Left renal pelvis (tissue), 4 donors: ENCODE measurements at regions not wholly inside any gene's neighbourhood (a gene's known extent, or its start where the extent isn't known, plus 50 kb on each side); places are given as distances from the start of the nearest gene placed in this dataset.

ENCODE experiments used
- DNase-seq, 4 donors: peaks; one replicate each; pipeline ENCODE4 v3.0.0-alpha.2; 2013; ENCODE audit warnings: low read depth in 4 of 4, low spot score in 3 of 4

- DNase-seq, result no peak
Measured at GRCh38 chr1:29586991-29587745, 350.8 kb downstream of the PTPRU start.

GRCh38 chr1:29586215-29586614 is 349.9 kb downstream of the PTPRU start:
- DNase-seq, result no peak

- no peak for DNase-seq
Measured at GRCh38 chr1:29585656-29586055, 349.3 kb downstream of the PTPRU start.

GRCh38 chr1:29585201-29585600 is 348.9 kb downstream of the PTPRU start:
- no peak for DNase-seq

GRCh38 chr1:29584776-29585175 is 348.5 kb downstream of the PTPRU start:
- DNase-seq, result peak in 1 of 4 donors; percentile 9

- DNase-seq, result no peak
Measured at GRCh38 chr1:29584362-29584761, 348.0 kb downstream of the PTPRU start.

- no peak for DNase-seq
Measured at GRCh38 chr1:29583727-29584126, 347.4 kb downstream of the PTPRU start.

GRCh38 chr1:29581256-29581655 is 344.9 kb downstream of the PTPRU start:
- DNase-seq, result no peak

GRCh38 chr1:29579821-29580425 is 343.6 kb downstream of the PTPRU start:
- DNase-seq, result no peak

GRCh38 chr1:29577512-29577911 is 341.2 kb downstream of the PTPRU start:
- no peak for DNase-seq

- no peak for DNase-seq
Measured at GRCh38 chr1:29576510-29576909, 340.2 kb downstream of the PTPRU start.

- DNase-seq, result no peak
Measured at GRCh38 chr1:29575826-29576225, 339.5 kb downstream of the PTPRU start.

GRCh38 chr1:29575277-29575676 is 339.0 kb downstream of the PTPRU start:
- DNase-seq, result no peak

GRCh38 chr1:29574871-29575270 is 338.5 kb downstream of the PTPRU start:
- no peak for DNase-seq

- DNase-seq, result no peak
Measured at GRCh38 chr1:29569971-29570634, 333.8 kb downstream of the PTPRU start.

- DNase-seq, result no peak
Measured at GRCh38 chr1:29567257-29567656, 330.9 kb downstream of the PTPRU start.

- DNase-seq, result no peak
Measured at GRCh38 chr1:29565490-29565889, 329.2 kb downstream of the PTPRU start.

- no peak for DNase-seq
Measured at GRCh38 chr1:29563571-29563970, 327.2 kb downstream of the PTPRU start.

GRCh38 chr1:29563092-29563491 is 326.8 kb downstream of the PTPRU start:
- no peak for DNase-seq

- DNase-seq, result no peak
Measured at GRCh38 chr1:29559056-29559455, 322.7 kb downstream of the PTPRU start.

GRCh38 chr1:29557701-29558600 is 321.6 kb downstream of the PTPRU start:
- DNase-seq, result no peak
